ENCODE measurements at regions not wholly inside any gene's neighbourhood (a gene's known extent, or its start where the extent isn't known, plus 50 kb on each side); places are given as distances from the start of the nearest gene placed in this dataset.

- dilution Hi-C loops (cut with MboI; ENCODE audit: extremely low pct_ligation_motif_present, low sequenced_read_pairs), result no loop called here
- H3K36me3 ChIP-seq (ENCODE audit: control insufficient read depth in 2 of 2, extremely low read depth in 1 of 2, insufficient read depth in 2 of 2, low read length in 2 of 2), result no peaks in the 10 kb centered on the region
- peaks cover 31 to 34% of the 10 kb centered on the region in 2 experiments for H3K27me3 ChIP-seq (ENCODE audit: control insufficient read depth in 2 of 2, insufficient read depth in 2 of 2, low read length in 2 of 2)
- H3K9ac ChIP-seq (replicated peaks; ENCODE audit: extremely low read depth, insufficient read depth, low read length), result no peak overlapping the region
- H3K4me3 ChIP-seq (replicated peaks in 1 of 3; ENCODE audit: insufficient read depth in 1 of 3, low read depth in 1 of 3, low read length in 3 of 3), result no peak overlapping the region
- H4K20me1 ChIP-seq (replicated peaks; ENCODE audit: control insufficient read depth, extremely low read depth, insufficient read depth, low read length), result no peaks in the 10 kb centered on the region
- no peak for FAIRE-seq
- no peaks in the 10 kb centered on the region for H3K9me1 ChIP-seq (replicated peaks; ENCODE audit: control insufficient read depth, extremely low read depth, insufficient read depth, low read length)
- intact Hi-C loops (cut with micrococcal nuclease), result no loop called here
- CTCF ChIA-PET, result no interaction called here
- no peak overlapping the region for H3K4me2 ChIP-seq (ENCODE audit: insufficient read depth, low read length)
- H2AFZ ChIP-seq (ENCODE audit: low read depth, low read length), result no peak overlapping the region
- POLR2A ChIA-PET, result no interaction called here
- no peaks in the 10 kb centered on the region for H3K79me2 ChIP-seq (ENCODE audit: control insufficient read depth, insufficient read depth, low read length)
- no peaks in the 10 kb centered on the region for H3K4me1 ChIP-seq (ENCODE audit: control insufficient read depth, extremely low read depth, insufficient read depth, low read length)
- TF ChIP-seq POLR2A (IDR thresholded peaks at IDR 0.05; ENCODE audit: low read depth, low read length) (no peak), GATA2 (IDR thresholded peaks at IDR 0.05; ENCODE audit: insufficient read depth, insufficient read length, low read depth, low read length) (no peak), POLR2AphosphoS5 (IDR thresholded peaks at IDR 0.05; ENCODE audit: insufficient read depth, low read depth, low read length) (no peak), CTCF (IDR thresholded peaks at IDR 0.05; ENCODE audit: extremely low read depth in 1 of 2, insufficient read depth in 1 of 2, low read depth in 1 of 2, low read length in 2 of 2) (no peak)
- no peak for DNase-seq (ENCODE audit: low read depth, low spot score)
- no TSS peak for BruUV-seq (replicated peaks)
- H3K9me3 ChIP-seq (replicated peaks; ENCODE audit: control insufficient read depth, insufficient read depth, low read length), result no peaks in the 10 kb centered on the region
- H3K27ac ChIP-seq (ENCODE audit: insufficient read depth, low read depth, low read length), result no peak overlapping the region
Measured at GRCh38 chr9:109639674-109640579, 140.1 kb upstream of the PALM2AKAP2 start.

All from endothelial cell of umbilical vein (primary cell).